HG03039 (cell line): ENCODE measurements at regions not wholly inside any gene's neighbourhood (a gene's known extent, or its start where the extent isn't known, plus 50 kb on each side); places are given as distances from the start of the nearest gene placed in this dataset.
"Not testable (repeated sequence)": the region's sequence is repeated elsewhere in the genome, so short reads cannot be mapped to it uniquely, and the experiment has no call there.

Source experiments
- ATAC-seq: cut with Tn5 transposase; IDR thresholded peaks from one replicate; pipeline ENCODE4 v1.9.1; 2021; ENCODE audit warnings: mild to moderate bottlenecking, moderate library complexity; ENCODE audit not compliant: unreplicated experiment

GRCh38 chr1:242826701-242827336, 302.3 kb upstream of the PLD5 start:
- no peak for ATAC-seq

DNA sequence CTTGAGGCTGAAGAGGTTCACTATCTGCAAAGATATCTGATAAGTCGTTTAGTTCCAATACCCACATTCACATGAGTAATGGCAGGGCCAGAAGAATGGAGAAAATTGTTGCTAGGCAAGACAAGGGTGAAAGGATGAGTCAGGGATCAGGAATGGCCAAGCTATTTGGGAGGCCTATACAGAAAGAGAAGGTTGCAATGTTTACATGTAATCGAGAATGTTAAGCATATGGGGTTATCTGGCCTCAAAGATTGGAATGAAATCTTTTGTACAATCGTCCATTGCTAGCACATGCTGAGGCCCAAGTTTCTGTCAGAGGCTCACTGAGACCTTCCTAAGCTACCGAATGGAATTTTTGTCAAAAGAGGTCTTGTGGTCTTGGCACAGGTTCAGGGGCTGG, 299.9 kb upstream of the PLD5 start:
- ATAC-seq: no peak

DNA sequence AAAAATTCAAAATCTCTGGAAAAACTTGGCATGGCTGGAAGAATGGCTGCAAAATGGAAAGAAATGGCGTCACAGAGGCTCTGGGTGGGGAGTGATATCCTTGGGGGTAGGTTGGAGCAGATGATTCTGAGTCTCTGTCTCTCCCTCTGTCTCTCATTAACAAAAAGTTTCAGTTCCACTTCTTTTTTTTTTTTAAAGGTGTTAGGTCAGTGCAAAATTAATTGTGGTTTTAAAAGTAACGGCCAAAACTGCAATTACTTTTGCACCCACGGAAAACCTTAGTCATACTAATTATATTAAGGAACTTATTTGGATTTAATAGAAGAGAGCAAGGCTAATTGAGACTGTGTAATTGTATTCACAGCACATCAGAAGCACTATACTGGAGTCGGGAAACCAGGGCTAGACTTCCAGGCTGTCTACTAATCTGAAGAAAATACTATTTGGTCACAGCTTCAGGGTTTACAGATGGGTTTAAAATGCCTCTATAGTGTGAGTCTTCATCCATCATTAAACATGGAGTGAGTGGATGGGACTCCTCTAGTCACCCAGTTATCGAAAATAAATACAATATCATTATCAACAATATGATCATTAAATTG, 289.1 kb upstream of the PLD5 start:
- ATAC-seq: no peak

- no peak for ATAC-seq
These were observed 286.8 kb upstream of the PLD5 start for GRCh38 chr1:242811092-242811840.

- no peak for ATAC-seq
These were observed 281.8 kb upstream of the PLD5 start for GRCh38 chr1:242806324-242806723.

GRCh38 chr1:242805360-242805759, 280.9 kb upstream of the PLD5 start:
- ATAC-seq: not testable (repeated sequence)

DNA sequence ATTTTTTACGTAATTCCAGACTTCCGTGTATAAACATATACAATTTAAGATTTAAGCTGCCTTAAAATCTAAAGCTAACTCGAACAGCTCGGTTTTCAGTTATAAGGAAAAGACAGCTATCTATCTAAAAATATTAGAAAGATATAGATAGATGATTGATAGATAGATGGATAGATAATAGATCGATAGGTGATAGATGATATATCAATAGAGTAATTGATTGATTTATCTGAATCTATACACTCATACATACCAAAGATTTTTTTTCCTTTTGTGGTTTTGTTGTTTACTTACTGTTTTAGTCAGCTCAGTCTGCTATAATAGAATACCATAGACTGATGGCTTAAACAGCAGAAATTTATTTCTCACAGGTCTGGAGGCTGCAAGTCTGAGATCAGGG, 278.5 kb upstream of the PLD5 start:
- ATAC-seq: no peak

DNA sequence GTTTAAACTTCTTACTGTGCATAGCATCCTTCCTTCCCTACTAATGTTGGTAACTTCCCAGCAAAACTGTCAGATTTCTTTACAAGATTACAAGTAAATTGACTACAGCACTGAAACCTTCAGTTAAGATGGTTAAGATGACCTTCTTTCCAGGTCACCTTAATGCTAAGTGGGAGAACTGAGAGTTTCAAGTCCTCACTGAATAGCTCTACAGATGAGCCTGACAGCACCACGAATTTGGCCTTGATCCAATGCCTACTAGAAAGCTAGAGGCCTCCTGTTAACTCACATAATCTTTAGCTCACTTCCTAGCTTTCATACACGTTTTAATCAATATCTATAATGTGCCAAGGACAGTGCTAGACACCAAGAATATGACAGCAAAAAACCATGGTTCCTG, 276.0 kb upstream of the PLD5 start:
- no peak for ATAC-seq

- ATAC-seq: no peak
These were observed 273.4 kb upstream of the PLD5 start for GRCh38 chr1:242797856-242798255.

DNA sequence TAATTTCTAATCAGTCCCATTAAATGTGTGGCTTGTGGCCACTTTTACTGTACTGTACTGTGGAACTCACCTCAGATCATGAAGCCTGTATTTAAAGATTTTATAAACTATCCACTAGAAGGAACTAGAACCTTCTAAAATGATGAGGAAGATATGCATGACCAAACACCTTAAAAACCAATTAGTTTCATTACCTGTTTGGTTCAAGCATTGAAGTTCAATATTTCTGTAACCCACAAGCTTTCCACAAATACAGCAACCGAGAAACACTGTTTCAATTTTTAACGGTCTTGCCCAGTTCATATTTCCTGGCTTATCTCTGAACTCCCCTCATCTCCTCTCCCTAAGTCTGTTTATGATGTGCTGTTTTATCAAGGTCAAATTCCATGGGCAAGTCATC, 264.3 kb upstream of the PLD5 start:
- ATAC-seq: no peak

- ATAC-seq: no peak
These were observed 263.5 kb upstream of the PLD5 start for GRCh38 chr1:242787968-242788367.

GRCh38 chr1:242784807-242785206, 260.3 kb upstream of the PLD5 start:
- ATAC-seq: no peak

- ATAC-seq: no peak
These were observed 259.6 kb upstream of the PLD5 start for GRCh38 chr1:242784084-242784483.

DNA sequence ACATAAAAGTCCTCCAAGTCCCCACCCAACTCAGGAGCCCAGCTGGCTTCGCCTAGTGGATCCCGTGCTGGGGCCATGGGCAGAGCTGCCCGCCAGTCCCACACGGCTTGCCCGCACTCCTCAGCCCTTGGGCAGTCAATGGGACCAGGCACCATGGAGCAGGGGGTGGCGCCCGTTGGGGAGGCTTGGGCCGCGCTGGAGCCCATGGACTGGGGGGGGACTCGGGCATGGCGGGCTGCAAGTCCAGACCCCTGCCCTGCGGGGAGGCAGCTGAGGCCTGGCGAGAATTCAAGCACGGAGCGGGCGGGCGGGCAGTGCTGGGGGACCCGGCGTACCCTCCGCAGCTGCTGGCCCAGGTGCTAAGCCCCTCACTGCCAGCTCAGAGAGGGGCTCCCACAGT, 249.8 kb upstream of the PLD5 start:
- ATAC-seq: no peak

DNA sequence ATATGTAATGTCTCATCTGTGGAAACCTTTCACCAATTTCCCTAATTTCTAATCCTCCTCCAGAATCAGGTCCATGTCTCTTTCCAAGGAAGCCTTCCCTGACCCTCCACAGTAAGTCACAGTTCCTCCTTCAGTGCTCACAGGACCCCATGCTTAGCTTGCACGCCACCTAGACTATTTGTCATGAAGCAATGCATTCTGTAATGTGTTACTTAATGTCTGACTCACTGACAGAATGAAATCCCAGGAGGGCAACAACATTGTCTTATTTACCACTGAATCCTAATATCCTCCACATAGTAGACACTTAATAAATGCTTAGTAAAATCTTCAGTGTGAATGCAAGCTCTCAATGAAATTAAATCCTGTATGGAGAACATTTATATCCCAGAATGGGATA, 245.9 kb upstream of the PLD5 start:
- ATAC-seq: no peak

- no peak for ATAC-seq
These were observed 239.7 kb upstream of the PLD5 start for GRCh38 chr1:242764161-242764560.

DNA sequence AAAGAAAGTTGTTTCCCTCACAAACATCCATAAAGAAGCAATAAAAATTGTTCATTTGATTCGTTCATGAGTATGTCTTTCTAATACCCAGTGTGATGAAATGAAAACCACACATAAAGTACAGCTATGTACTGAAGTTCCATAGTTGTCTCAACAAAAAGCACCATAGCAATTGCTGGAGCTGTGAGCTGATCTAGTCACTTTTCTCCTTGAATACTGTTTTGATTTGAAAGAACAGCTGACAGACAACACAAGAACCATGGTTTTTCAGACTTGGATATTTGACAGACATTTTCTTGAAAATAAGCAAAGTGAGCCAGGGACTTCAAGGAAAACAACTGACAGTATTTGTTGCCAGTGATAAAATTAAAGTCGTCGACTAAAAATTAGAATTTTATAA, 237.1 kb upstream of the PLD5 start:
- no peak for ATAC-seq

DNA sequence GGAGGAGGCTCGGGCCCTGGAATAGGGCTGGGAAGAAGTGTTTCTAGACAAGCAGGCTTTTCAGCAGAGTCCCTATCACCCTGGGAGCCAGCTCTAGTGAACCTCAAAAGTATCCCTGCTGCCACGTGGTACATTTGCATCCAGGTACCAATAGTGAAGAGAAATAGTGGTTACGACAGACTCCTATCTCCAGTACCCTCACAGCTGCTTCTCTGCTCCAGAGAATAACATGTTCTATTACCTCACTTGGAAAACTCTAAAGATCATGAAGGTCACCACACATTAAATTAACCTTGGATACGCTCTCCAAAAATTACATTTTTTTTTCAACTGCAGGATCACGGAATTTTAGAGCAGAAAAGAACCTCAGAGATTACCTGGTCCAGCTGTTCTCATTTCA, 230.4 kb upstream of the PLD5 start:
- ATAC-seq: no peak

DNA sequence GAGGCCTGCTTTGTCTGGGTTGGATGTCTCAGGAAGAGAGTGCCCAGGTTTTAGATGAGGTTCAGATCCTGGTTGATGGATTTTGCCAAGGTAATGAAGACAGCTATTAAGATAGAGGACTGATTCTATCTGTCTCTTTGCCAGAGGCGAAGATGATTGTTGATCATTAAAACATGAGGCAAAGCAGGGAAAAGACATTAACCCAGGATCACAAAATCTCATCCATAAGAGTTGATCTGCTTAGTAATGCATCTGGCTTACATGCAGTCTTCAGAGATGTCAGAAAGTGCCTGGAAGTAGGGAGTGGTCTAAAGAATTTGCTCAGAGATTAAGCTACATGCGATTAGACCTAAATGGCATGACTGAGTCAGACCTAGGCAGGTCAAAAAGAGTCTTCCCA, 229.6 kb upstream of the PLD5 start:
- ATAC-seq: no peak

GRCh38 chr1:242747233-242747632, 222.7 kb upstream of the PLD5 start:
- ATAC-seq: no peak

DNA sequence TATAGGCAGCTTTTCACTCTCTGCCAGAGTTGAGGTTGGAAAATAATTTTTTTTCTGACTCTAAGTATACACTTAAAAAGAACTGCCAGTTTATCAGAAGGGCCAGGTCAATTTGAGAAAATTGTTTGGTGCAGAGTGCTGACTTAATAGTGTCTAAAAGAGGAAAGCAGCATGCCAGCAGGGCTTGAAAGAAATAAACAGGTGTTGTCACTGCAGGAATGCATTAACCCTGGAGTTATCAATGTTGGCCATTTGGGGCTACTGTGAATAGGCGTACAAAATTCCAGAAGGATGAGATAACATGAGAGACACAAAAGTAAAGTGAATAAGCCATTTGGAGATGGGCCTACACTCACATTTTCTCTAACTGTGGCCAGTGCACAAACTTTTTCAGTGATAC, 220.6 kb upstream of the PLD5 start:
- ATAC-seq: no peak

DNA sequence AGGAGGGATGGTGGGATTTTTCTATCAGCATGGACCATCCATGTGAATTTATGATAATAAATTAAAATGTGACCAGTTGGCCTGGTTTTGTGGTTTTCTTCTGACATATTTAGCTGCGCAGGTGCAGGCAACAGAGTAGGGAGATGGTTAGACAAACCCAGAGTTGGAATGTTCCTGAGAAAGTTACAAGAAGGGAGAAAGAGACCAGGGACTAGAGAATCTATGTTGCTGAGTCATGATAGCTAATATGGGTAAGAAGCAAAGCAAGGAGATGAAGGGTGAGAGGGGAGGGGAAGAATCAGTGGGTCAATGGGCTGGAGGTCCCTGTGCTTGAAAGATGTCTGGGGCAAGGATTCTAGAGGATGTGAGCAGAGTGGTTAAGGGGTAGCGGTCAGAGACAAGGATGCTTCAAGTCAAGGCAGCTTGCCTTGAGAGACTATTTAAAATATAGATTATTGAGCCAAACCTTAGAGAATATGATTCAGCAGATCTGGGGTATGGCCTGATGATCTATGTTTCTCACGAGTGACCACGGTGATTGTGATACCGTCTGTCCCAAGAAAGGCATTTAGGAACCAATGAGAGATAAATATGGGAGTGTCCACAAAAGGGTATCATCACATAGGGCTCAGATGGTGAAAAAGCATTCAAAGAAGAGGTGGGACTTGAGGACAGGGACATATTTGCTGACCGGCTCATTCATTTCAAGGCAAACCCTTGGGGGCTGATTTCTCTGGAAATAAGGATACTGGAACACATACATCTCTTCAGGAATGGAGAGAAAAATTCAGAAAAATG, 219.7 kb upstream of the PLD5 start:
- no peak for ATAC-seq
